HCT116 (cell line): ENCODE measurements at regions not wholly inside any gene's neighbourhood (a gene's known extent, or its start where the extent isn't known, plus 50 kb on each side); places are given as distances from the start of the nearest gene placed in this dataset.
"Not testable (repeated sequence)": the region's sequence is repeated elsewhere in the genome, so short reads cannot be mapped to it uniquely, and the experiment has no call there.

ENCODE experiments used
- ATF3 ChIP-seq: IDR thresholded peaks from 2 replicates; pipeline ENCODE4 v1.6.1; 2012
- CEBPB ChIP-seq: IDR thresholded peaks from 2 replicates; pipeline ENCODE4 v1.6.1; 2012; ENCODE audit warnings: low read depth
- CTCF ChIP-seq, 3 experiments: fragments of 200-600 bp in 1 of 3; sonication (generic) in 1 of 3; IDR thresholded peaks in 2 of 3; conservative IDR thresholded peaks in 1 of 3; 2 replicates each; pipeline ENCODE4 v1.5.1; 2012 to 2017; ENCODE audit warnings: low read depth in 2 of 3, low read length in 2 of 3, antibody characterized with exemption in 1 of 3, borderline replicate concordance in 1 of 3, control low read depth in 1 of 3, mild to moderate bottlenecking in 1 of 3, mixed read lengths in 1 of 3, mixed run types in 1 of 3, moderate library complexity in 1 of 3; ENCODE audit not compliant: insufficient read depth in 1 of 3
- EGR1 ChIP-seq: IDR thresholded peaks from 2 replicates; pipeline ENCODE4 v1.6.1; 2012; ENCODE audit warnings: low read depth
- ELF1 ChIP-seq: IDR thresholded peaks from 2 replicates; pipeline ENCODE4 v1.6.1; 2012; ENCODE audit warnings: low read depth, borderline replicate concordance
- EZH2 ChIP-seq: fragments of 200-600 bp; sonication (generic); IDR thresholded peaks from 2 replicates; pipeline ENCODE4 v1.6.1; 2017; ENCODE audit warnings: antibody characterized with exemption, mixed run types
- FOSL1 ChIP-seq: IDR thresholded peaks from 2 replicates; pipeline ENCODE4 v1.6.1; 2012; ENCODE audit warnings: low read depth
- MAX ChIP-seq: IDR thresholded peaks from 2 replicates; pipeline ENCODE4 v1.6.1; 2012
- POLR2A ChIP-seq: IDR thresholded peaks from 2 replicates; pipeline ENCODE4 v1.7.0; 2011; ENCODE audit warnings: borderline replicate concordance; ENCODE audit not compliant: insufficient read depth, insufficient read length; ENCODE audit errors: extremely low read depth
- POLR2AphosphoS5 ChIP-seq: IDR thresholded peaks from 2 replicates; pipeline ENCODE4 v1.6.1; 2011; ENCODE audit warnings: mild to moderate bottlenecking, low read depth, low read length, moderate library complexity
- RAD21 ChIP-seq: IDR thresholded peaks from 2 replicates; pipeline ENCODE4 v1.6.1; 2012; ENCODE audit warnings: low read depth, mild to moderate bottlenecking
- SIN3A ChIP-seq: IDR thresholded peaks from 2 replicates; pipeline ENCODE4 v1.6.1; 2012; ENCODE audit warnings: low read depth
- ZFX ChIP-seq: fragments of 450-650 bp; IDR thresholded peaks from 2 replicates; pipeline ENCODE4 v1.6.1; 2017

- not testable (repeated sequence) for TF ChIP-seq FOSL1; ZFX; POLR2AphosphoS5; ATF3; POLR2A; CTCF (IDR thresholded peaks at IDR 0.05 in 2 of 3, conservative IDR thresholded peaks at IDR 0.05 in 1 of 3; ENCODE audit: borderline replicate concordance in 1 of 3, insufficient read depth in 1 of 3, low read depth in 2 of 3, low read length in 2 of 3); RAD21; EGR1; CEBPB; EZH2; MAX; SIN3A; ELF1
These were observed 65.2 kb downstream of the B4GALT7 start for GRCh38 chr5:177665172-177665571.
